Hematopoietic multipotent progenitor cell treated with erythropoietin and hydrocortisone succinate and interleukin-3 and kit ligand, for 4 days (in vitro differentiated cells): ENCODE measurements at regions not wholly inside any gene's neighbourhood (a gene's known extent, or its start where the extent isn't known, plus 50 kb on each side); places are given as distances from the start of the nearest gene placed in this dataset.
A peak's percentile ranks its signal among the peaks of the same experiment; 100 is the strongest.

Experiments
- DNase-seq: peaks from one replicate; pipeline ENCODE4 v3.0.0-alpha.2; 2015

DNA sequence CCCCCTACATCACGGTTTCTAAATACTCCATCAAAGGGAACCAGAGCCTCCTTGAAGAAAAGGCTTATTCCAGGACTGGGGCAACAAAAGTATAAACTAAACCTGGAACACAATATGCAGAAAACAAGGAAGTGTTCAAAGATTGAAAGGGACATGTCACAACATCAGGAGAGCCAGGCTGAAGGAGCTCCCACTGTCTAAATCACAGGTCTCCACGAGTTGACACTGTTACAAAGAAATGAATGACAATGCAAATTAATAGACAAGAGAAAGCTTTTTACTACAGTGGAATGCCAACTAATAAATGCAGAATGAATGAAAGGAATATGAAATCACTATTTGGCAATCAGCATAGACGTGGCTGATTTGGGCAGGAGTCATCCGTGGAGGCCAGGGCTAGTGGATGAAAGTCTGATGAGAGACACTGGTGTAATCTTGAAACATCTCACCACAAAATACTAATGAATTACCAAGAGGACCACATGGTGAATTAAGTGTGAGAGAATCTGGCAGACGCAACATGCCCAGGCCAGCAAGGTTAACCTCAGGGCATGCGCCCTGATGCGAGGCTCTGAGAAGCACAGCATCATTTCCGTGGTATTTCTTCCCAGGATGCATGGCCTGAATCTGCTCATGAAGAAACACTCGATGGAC is 123.8 kb upstream of the TJP1 start:
- no peak for DNase-seq

DNA sequence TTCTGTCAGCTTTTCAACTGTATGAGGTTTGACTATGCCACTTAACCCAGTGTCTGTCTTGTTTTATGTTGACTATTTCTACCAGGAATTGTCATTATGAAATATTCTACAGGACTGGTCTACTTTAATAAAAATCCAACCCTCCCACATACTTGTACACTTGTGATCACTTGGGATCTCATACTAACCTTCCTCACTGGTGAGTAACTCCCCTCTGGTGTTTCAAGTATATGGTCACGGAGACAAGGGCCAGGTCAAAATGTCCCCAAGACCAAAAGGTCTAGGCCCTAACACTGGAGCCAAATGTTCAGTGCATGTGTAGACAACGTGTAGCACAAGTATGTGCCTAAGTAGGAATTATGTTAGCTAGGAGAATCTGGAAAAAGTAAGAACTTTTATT is 122.7 kb upstream of the TJP1 start:
- DNase-seq = no peak

DNA sequence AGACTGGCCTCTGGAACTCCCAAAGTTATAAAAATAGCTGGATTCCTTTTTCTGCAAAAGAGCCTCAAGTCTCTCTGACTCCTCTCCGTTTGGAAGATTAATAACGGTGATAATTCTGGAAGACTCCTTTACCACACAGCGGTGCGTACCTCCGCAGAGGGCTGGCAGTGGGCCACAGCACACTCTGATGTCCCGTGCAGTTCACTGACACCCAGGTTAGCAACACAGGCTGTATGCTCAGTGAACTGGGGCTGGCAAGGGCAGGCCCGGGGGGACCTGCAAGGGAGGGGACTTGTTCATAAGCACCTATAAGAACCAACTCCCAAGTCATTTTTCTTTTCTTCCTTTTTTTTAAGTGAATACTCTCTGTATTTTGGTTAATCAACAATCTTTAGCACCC is 120.3 kb upstream of the TJP1 start:
- no peak for DNase-seq

DNA sequence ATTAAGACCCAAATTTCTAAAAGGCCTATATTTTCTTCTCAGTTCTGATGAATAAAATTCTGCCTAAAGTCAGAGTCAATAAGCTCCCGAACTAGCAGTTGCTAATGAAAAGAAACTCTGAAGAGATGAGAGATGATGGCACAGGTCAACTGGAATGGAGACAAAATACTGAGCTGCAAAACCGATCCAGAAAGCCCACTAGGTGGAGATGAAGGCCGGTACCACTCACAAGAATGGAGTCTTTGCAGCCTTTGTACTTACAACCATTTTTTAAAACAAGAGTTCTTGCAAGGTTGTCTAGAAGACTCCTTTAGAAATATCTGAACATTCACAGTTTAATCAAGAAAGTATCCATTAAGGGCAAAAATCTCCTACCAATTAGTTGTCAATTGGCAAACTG is 119.9 kb upstream of the TJP1 start:
- peak; percentile 9 for DNase-seq

DNA sequence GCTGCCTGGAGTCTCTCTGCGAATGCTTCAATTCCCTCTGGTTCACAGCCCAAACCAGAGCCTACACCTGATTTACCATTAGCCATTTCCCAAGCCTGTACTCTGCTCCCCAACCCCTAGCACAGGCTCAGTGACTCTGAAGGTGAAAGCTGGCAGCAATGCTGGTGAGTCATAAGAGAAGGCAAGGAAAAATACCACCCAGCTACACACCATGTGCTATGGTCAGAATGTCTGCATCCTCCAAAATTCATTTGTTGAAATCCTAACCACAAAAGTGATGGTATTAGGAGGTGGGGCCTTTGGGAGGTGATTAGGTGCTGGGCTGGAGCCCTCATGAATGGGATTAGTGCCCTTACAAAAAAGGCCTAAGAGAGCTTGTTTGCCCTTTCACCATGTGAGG is 117.1 kb upstream of the TJP1 start:
- no peak for DNase-seq

DNA sequence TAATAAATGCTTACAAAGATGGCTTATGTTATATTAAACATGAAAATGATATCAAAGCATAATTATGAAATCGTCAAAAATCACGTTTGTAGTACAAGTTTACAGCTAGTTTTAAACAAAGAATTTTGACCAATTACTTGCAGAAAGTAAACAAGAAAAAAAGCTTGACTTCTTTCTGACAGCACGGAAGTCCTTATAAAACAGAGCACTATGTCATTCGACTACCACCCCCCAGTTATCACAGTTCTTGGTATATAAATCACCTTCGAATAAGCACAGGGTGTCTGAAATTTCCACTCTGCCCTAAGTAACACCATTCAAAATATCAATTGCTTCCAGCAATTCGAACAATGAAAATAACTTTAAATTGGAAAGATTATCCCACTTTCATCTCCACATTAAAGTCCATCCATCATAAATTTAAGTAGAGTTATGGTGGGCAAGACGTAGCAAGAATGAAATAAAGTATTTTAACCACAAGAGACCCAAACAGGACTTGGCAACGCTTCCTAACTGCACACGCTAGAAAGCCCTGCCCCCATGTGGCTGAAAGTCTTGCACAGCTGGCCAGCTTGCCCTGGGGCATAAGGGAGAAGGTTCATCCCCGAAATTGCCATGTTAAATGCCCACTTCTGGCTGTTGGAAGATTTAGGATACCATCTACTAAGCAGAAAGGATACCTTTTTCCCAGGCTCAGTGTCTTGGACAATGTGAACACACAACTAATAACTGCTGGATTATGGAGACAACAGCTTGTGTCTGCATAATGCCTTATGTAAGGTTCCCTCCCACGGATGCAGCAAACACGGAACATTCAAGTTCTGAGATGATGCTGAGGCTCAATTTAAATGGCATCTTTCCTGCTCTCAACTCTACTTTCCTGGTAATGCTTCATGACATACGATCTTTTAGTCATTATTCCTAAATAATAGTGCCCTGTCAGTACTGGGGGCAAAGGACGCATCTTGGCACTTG is 116.4 kb upstream of the TJP1 start:
- DNase-seq = peak; percentile 5

DNA sequence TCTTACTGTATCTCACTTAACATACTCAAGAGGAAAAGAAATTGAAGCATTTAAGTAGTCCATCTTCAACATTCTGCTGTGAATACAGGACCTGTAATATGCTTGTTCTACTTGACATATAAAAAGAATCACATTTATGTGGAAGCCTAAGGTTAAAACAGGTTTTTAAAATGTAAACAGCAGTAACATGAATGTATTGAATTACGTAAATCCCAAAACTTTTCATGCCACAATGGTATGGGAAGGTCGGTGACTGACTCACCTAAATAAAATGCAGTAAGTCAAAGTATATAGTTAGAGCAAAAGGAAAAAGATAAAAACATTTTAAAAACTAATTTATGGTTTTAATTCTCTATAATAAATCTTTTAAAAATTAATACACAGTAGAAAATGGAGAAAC is 115.7 kb upstream of the TJP1 start:
- DNase-seq = no peak

DNA sequence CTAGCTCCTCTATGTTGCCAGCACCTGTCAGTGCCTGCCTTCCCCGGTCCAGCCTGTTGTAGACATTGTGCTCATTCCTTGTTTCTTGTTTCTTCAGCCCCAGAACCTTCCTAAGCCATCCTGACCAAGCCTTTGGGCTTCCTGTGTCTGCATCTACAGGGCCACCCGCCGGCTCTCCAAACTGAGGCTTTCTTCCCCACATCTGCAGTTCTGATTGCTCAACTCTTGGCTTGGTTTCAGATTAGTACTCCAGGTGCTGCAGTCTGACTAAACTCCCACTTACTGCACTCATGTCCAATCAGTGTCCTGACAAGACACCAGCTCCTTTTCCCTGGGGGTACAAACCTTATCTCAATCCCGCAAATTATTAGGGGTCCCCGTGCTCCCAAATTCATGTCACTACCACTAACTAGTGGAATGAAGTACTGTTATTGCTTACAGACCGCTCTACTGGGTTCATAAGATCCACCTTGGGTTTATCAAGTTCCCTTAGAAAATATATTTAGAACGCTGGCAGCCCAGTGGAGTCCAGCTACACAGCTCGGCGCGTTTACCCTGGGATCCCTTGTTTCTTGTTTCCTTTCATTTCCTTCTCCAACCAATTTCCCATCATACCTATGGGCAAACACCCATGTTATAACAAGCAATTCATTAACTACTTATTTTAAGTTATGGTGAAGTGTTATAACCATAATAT is 114.2 kb upstream of the TJP1 start:
- DNase-seq = no peak

DNA sequence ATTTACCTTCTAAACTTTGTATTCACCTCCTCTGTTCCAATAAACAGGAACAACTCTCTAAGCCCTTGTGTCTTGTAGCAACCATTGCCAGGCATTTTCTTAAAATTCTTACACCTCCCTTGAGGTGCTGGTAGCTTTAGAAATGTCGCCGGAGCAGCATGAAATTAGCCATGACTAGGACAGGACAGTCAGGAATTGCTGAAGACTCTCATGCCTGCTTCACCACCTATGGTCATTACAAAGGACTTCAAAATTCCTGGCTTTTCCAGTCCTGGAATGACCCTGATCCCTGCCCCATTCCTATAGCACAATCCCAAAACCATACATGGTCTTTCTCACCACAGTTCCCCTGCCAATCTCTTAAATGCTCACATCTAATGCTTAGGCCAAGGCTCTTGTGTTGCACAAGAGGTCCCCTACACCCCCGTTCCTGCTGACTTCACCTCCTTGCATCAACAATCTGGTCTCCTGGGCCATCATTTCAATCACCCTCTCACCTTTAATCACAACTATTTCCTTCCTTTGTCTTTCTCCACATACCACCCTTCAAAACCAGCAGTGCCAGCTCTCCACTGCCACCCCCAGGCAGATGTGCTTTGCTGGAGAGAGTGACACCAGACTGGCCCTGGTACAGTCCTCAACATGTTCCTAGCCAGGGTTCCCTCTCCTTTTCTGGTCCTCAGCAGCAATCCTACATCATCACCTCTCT is 113.2 kb upstream of the TJP1 start:
- no peak for DNase-seq

DNA sequence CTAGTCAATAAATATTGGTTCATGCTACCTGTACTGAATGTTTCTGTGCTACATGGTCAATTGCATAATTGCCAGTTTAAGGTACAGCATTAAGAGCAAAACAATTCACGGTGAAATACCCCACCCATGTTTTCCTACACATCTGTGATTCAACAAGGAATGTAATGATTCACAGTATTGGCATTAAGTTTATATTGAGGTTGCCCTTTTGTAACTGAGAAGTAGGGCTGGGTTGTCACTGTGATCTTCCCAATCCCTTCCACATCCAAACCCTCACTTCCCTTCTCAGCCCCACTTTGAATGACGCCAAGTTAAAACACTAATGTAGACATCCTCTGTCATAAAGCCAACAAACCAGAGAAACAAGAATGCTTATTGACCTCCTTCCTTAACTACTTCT is 112.0 kb upstream of the TJP1 start:
- DNase-seq = no peak

DNA sequence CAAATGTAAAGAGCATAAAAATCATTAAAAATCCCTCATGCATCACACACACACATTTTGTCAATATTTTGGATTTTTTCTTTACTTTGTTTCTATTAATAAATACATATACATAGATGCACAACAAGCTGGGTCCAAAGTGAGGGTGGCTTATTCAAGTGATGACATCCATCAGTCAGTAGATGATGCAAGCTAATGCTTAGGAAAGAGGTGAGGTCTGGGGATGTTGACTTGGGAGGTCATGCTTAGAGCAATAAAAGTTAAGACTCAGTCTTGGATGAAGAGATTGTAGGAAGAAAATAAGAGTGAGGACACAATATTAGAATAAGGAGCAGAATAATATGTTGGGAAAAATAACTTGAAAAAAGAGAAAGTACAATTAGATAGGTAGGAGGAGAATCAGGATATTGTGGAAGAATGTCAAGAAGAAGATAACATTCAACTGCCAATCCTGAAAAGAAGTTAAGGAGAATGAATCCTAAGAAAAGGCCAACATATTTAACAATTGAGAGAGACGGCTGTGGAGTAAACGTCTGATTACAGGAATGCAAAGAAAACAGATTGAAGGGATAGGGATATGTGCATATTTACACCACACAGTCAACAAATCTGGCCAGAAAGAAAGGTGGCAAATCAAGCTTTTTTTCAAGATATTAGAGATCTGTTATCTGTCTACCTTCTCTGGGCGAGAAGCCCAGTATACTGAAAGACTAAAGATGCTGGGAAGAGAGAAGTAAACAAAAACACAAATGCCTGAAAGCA is 111.0 kb upstream of the TJP1 start:
- no peak for DNase-seq

DNA sequence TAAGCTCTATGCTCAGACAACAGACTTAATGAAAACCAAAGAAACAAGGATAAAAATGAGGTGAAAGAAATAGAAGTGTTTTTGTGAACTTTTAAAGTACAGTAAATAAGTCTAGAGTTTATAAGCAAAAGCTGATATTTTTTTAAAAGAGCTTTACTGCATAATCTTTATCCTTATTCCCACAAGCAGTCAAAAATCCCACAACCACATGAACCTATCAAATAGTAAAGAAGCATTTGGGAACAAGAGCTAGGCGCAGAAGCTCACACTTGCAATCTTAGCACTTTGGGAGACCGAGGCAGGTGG is 103.8 kb upstream of the TJP1 start:
- no peak for DNase-seq

DNA sequence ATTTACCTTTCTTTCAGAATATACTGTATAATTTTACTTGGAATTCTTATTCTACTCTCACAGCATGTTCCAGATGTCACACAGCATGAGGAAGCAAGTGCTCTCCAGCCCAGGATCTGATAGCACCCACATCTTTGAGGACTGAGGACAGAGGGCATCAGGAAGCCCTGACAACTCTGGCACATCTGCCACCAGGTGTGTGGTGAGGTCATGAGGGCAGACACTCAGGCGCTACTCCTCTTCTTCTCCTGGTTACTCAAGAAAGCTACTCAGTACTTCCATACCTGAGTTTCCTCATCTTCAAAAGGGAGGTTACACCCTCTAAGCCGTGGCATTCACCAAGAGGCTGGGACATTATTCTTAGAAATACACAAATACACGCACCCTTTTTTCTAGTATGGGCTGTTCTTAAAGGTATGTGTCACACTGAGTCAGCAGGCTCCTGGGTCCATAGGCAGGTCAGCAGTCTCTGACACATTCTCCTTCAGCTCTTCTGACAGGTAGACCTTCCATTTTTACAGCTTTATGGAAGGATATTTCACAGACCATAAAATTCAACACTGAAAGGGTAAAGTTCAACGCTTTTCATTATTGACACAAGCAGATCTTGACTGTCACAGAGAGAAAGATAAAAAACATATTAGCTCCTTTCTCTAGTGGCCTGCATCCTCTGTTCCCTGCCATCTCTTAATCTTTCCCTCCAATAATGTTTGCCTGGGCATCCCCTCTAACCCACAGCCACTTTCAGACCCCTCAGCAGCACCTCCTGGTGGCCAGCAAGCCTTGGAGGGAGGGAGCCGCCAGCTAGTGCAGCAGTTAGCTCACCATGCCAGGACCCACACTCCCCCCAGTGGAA is 103.2 kb upstream of the TJP1 start:
- peak; percentile 76 for DNase-seq

DNA sequence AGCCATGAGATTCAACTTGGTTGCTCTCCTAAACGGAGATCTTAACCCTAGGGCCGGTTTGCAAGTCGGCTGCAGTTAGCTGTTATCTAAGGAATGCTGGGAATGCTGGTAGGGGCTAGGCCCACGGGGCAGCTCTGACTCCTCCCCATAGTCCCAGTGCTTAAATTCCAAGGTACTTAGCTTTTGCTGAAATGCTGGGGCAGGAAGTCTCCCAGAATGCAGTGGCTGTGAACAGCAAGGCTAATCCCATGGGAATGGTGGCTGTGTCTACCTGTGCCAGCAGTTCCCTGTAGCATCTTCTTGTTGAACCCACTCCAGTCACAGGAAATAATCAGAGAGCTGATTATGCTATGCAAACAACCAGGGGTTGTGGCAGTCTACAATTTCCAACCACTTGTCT is 102.5 kb upstream of the TJP1 start:
- DNase-seq = no peak

DNA sequence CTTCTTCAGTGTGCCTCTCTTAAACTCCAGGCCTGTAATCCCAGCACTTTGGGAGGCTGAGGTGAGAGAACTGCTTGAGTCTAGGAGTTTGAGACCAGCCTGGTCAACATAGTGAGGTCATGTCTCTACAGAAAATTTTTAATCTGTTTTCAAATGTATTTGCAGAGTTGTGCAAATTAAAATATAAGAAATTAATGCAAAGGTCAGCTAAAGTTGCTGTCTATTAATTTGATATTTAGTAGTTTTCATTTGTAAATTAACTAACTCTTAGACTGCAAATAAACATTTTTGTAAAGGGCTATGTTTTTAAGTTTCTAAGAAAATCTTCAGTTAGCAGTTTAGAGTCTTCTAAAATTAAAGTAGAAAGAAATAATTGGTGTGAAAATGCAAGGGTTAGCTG is 99.9 kb upstream of the TJP1 start:
- DNase-seq = no peak

DNA sequence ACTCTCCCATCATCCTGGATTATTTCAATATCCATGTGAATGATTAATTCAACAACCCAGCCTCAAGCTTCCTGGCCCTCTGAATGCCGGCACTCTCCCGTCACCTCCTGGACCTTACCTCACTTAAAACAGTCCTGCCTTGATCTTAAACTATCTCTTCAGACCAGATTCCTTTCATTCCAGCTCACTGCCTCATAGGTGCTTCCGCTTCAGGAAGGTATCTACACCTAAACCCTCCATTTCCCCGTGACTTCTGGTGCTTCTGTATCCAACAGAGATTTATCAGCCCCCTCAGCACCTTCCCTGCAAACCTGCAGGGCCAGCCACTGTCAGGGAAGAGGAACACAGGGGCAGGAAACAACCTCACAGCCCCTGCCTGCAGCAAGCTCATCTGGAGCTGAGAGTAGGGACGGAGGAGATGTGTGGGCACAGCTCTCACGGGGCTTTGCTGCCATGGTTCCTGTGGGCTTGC is 98.9 kb upstream of the TJP1 start:
- no peak for DNase-seq

DNA sequence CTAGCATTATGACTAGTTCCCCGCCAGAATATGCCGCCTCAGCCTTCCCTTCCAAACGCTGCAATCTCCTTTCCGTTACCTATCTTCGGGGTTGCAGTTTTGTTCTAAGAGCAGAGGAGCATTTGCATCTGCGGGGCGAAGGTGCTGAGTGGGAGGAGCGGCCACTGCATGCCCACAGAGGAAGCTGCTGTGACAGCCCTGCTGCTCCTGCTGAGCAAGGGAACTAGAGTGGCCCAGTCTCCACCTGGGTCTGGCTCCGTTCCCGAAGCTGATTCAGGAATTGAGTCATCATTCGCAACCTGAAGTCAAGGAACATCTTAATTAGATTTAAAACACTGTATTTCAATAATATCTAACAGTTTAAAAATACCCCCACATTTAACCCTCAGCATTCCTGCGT is 98.2 kb upstream of the TJP1 start:
- no peak for DNase-seq

DNA sequence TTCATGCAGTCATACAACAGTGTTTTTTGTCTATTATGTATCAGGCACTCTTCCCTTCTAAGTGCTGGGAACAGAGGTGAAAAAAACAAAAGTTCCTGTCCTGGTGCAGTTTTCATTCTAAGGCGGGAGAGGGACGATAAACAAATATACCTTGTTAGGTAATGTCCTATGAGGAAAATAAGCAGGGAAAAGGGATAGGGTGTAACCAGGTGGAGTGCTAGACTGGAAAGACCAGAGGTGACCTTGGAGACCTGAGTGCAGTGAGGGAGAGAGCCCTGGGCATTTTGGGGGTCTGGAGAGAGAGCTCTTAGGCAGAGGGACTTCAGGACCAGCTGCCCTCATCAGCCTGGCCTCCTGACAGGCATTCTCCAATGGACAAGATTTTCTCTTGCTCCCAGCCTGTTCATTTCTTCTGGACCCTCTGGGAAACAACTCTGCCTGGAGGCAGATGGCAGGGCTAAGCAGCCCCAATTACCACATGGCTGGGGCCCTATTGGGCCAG is 97.2 kb upstream of the TJP1 start:
- DNase-seq = no peak

DNA sequence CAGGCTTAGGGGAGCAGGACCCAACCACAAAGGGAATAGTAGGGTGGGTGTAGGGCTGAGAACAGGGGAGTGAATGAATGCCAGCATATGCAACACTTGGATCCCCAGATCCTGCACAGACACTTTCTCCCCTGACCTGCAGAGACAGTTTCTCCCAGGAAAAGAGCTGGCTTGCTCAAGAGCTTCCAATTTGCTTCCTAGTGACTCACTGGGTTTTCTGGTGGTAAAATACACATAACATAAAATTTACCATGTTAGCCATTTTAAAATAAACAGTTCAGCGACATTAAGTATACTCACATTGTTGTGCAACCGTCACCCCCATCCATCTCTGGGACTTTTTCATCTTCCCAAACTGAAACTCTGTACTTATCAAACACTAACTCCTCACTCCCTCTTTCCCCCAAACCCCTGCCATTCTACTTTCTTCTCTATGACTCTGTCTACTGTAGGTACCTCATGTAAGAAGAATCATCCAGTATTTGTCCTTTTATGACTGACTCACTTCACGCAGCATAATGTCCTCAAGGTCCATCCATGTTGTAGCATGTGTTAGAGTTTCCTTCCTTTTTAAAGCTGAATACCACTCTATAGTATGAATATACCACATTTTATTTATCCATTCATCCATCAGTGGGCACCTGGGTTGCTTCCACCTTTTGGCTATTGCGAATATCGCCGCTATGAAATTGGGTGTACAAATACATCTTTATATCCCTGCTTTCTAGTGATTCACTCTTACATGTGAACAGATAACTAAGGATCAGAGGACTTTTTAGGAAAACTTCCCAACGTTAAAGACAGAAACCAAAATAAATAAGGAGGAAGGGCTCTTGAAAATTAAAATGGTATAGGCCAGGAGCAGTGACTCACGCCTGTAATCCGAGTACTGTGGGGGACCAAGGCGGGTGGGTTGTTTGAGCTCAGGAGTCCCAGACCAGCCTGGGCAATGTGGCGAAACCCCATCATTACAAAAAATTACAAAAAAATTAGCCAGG is 95.6 kb upstream of the TJP1 start:
- DNase-seq = no peak

DNA sequence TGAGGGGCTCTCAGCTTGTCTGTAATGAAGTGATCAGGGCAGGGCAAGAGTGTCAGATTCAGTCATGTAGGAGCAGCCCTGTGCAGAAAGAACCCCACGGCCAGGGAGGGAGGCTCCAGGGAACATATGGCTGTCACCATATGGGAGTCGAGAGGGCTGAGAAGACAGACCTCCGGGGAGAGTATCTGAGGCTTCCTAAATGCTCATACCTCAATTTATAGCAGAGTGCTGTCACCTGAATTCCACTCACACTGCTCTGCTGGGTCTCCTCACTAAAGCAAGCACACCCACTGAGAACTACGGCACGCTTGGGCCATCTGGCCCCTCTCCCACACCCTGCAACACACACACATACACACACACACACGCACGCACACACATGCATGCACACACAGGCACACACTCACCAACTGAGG is 92.3 kb upstream of the TJP1 start:
- no peak for DNase-seq
